Pancreas (tissue), 10 donors: ENCODE measurements at regions not wholly inside any gene's neighbourhood (a gene's known extent, or its start where the extent isn't known, plus 50 kb on each side); places are given as distances from the start of the nearest gene placed in this dataset.

Source experiments
- ATAC-seq, 4 donors: fragments of 200-7000 bp; cut with Tn5 transposase; one replicate each; pipeline versions ENCODE4 v1.8.0 to v1.9.1; 2020; ENCODE audit warnings: mild to moderate bottlenecking in 4 of 4, moderate library complexity in 4 of 4
- DNase-seq, 6 donors: peaks; one replicate each; pipeline ENCODE4 v3.0.0-alpha.2; 2020
- FAIRE-seq: peaks from 2 replicates; lab custom pipeline; 2012; peaks lifted over from hg19 to GRCh38; lab: Jason Lieb, UNC
- H3K27ac ChIP-seq, 4 donors: fragments of 200-600 bp; sonication (generic); 1 replicate in 3 of 4; 2 replicates in 1 of 4; pipeline versions ENCODE4 v1.5.0 to v1.8.0; 2020
- H3K27me3 ChIP-seq, 4 donors: fragments of 200-600 bp; one replicate each; pipeline ENCODE4 v1.8.0; 2021
- H3K36me3 ChIP-seq, 3 donors: fragments of 200-600 bp; sonication (generic) in 1 of 3; one replicate each; pipeline versions ENCODE4 v1.5.0 to v1.8.0; 2020 to 2021
- H3K4me1 ChIP-seq, 3 donors: fragments of 200-600 bp; one replicate each; pipeline ENCODE4 v1.8.0; 2021
- H3K4me3 ChIP-seq, 4 donors: fragments of 200-600 bp; sonication (generic) in 2 of 4; one replicate each; pipeline versions ENCODE4 v1.5.0 to v1.8.0; 2020 to 2021
- H3K9me3 ChIP-seq, 4 donors: fragments of 200-600 bp; one replicate each; pipeline ENCODE4 v1.8.0; 2021
- WGBS, 2 donors: extraction: QIAGEN DNeasy Blood & Tissue Kit; methylation state at CpG; one replicate each; pipeline ENCODE4 v1.1.7; 2013; 5-methylcytosine and 5-hydroxymethylcytosine counted together
- intact Hi-C, 3 donors: fragments of 100-400 bp; cut with DNase I; formaldehyde crosslinking; loops; one replicate each; pipeline versions ENCODE4 v1.11.1 to v1.14.2; 2022
- TF ChIP-seq, protein P1 (sequence below), 4 donors: fragments of 200-600 bp; sonication (generic) in 3 of 4; IDR thresholded peaks; one replicate each; pipeline versions ENCODE4 v1.5.0 to v1.8.0; 2021; ENCODE audit warnings: antibody characterized with exemption in 4 of 4
- donor health status: healthy with polysubstance abuse.
- donor health status: DM: no; HTN: no; CAD: no; lungs with moderate emphysema.
- donor health status: DM: no; HTN: no; CAD: no.
- donor health status: control.
- donor health status: control.
- donor health status: Bipolar disorder and iron deficiency.
- donor health status: DM: yes; HTN: yes; CAD: no.
- donor health status: DM: no; HTN: no; CAD: no.
- donor health status: DM: no; HTN: no; CAD: no.
- donor health status: DM: yes; HTN: yes; CAD: no.

DNA sequence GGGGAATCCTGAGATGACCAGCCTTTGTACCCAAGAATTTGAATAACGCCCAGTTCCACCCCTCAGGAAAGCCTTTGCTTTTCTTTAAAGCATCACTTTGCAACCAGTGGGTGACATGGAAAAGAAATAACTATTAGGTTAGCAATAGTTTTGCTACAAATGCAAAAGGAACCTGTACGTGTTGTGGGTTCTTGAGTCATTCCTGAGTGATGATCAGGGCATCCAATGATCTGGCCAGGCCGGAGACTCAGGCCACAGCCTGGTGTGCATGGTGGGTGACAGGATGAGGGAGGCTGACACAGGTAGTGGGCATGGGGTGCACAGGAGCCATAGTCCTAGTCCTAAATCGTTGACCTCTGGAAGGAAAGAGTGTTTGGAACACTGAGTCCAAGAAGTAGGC is 321.4 kb upstream of the IL12A start:
- TF ChIP-seq, protein P1, sequence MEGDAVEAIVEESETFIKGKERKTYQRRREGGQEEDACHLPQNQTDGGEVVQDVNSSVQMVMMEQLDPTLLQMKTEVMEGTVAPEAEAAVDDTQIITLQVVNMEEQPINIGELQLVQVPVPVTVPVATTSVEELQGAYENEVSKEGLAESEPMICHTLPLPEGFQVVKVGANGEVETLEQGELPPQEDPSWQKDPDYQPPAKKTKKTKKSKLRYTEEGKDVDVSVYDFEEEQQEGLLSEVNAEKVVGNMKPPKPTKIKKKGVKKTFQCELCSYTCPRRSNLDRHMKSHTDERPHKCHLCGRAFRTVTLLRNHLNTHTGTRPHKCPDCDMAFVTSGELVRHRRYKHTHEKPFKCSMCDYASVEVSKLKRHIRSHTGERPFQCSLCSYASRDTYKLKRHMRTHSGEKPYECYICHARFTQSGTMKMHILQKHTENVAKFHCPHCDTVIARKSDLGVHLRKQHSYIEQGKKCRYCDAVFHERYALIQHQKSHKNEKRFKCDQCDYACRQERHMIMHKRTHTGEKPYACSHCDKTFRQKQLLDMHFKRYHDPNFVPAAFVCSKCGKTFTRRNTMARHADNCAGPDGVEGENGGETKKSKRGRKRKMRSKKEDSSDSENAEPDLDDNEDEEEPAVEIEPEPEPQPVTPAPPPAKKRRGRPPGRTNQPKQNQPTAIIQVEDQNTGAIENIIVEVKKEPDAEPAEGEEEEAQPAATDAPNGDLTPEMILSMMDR (IDR thresholded peaks at IDR 0.05), result no peak
- Histone ChIP-seq H3K36me3 (no peaks in the 10 kb centered on the region), H3K27ac (no peak overlapping the region), H3K27me3 (no peaks in the 10 kb centered on the region), H3K4me3 (no peak overlapping the region), H3K4me1 (no peaks in the 10 kb centered on the region), H3K9me3 (no peaks in the 10 kb centered on the region)
- intact Hi-C loops, result no loop called here
- 77 to 82% methylated on average over 4 of the region's 4 CpGs for WGBS, 2 donors
- FAIRE-seq (no peak), ATAC-seq (no peak), DNase-seq (no peak)

DNA sequence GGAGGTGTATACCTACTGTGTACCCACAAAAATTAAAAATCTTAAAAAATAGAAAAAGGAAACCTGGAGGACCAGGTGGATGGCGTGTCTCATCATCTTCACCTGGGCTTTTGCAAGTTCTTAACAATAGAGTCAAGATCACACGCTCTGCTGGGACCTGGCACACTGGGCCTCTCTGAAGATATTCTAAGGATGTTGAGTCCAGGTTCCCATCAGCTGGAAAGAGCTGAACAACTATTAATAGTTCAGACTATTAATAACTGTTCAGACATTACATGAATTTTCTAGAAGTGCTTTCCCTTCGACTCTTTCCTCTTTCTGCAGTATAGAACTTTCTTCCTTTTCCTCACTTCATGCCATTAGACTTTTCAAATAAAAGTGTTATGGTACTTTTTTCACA is 320.2 kb upstream of the IL12A start:
- H3K36me3 ChIP-seq, result no peaks in the 10 kb centered on the region
- H3K4me1 ChIP-seq, result no peaks in the 10 kb centered on the region
- ATAC-seq, result no peak
- intact Hi-C loops, result no loop called here
- DNase-seq, result no peak
- H3K9me3 ChIP-seq, result no peaks in the 10 kb centered on the region
- TF ChIP-seq, protein P1 (IDR thresholded peaks at IDR 0.05), result no peak
- no peak overlapping the region for H3K4me3 ChIP-seq
- FAIRE-seq, result no peak
- 90 to 94% methylated on average over 3 of the region's 3 CpGs for WGBS, 2 donors
- no peak overlapping the region for H3K27ac ChIP-seq
- no peaks in the 10 kb centered on the region for H3K27me3 ChIP-seq

DNA sequence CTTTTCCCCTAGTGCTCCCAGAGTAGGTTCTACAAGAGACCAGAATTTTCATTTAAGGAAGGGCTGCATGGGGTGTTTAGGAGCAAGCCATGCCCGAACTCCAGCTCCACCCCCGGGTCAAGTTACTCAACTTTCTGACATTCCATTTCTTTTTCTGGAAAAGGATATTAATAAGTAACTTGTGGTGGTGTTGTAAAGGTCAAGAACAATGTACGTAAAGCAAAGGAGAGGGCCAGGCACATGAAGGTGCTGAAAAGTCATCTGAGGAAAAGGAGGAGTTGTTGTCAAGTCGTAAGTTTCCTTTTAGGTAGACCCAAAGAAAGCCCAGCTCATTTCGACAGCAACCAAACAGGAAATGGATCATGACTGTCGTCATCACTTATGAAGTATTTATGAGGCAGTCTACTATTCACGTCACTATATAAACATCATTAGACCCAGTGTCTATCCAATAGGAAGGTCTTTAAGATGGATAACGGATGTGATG is 319.6 kb upstream of the IL12A start:
- H3K4me3 ChIP-seq, result no peak overlapping the region
- ATAC-seq, result peak in 2 of 4 donors; percentile 14
- no peaks in the 10 kb centered on the region for H3K36me3 ChIP-seq
- FAIRE-seq, result no peak
- 37 to 40% methylated on average over 8 of the region's 8 CpGs for WGBS, 2 donors
- no peaks in the 10 kb centered on the region for H3K4me1 ChIP-seq
- intact Hi-C loops, result no loop called here
- no peaks in the 10 kb centered on the region for H3K27me3 ChIP-seq
- H3K27ac ChIP-seq, result no peak overlapping the region
- no peak for DNase-seq
- TF ChIP-seq, protein P1 (IDR thresholded peaks at IDR 0.05), result no peak
- H3K9me3 ChIP-seq, result no peaks in the 10 kb centered on the region

DNA sequence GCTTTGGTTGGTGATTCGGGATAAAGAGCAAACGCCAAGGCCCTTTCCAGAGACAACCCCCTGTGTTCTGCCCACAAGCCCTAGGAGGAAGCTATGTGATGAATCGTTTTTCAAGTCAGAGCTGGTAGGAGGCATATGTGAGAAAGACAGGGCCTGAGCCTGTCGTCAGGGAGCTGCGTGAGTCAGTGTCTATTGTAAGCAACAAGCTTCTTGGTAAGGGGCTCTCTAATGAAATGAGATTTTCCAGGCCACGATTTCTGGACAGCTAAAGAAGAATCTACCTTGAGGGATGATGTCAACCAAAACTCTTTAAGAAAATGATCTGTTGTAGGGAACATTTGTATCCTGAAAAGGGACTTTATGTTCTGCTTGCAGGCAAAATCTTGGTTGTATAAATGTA is 318.9 kb upstream of the IL12A start:
- H3K4me3 ChIP-seq, result no peak overlapping the region
- FAIRE-seq, result no peak
- TF ChIP-seq, protein P1 (IDR thresholded peaks at IDR 0.05), result no peak
- 60 to 62% methylated on average over 6 of the region's 6 CpGs for WGBS, 2 donors
- no peak for DNase-seq
- intact Hi-C loops, result no loop called here
- no peaks in the 10 kb centered on the region for H3K27me3 ChIP-seq
- H3K4me1 ChIP-seq, result no peaks in the 10 kb centered on the region
- no peaks in the 10 kb centered on the region for H3K36me3 ChIP-seq
- no peaks in the 10 kb centered on the region for H3K9me3 ChIP-seq
- no peak overlapping the region for H3K27ac ChIP-seq
- ATAC-seq, result no peak

DNA sequence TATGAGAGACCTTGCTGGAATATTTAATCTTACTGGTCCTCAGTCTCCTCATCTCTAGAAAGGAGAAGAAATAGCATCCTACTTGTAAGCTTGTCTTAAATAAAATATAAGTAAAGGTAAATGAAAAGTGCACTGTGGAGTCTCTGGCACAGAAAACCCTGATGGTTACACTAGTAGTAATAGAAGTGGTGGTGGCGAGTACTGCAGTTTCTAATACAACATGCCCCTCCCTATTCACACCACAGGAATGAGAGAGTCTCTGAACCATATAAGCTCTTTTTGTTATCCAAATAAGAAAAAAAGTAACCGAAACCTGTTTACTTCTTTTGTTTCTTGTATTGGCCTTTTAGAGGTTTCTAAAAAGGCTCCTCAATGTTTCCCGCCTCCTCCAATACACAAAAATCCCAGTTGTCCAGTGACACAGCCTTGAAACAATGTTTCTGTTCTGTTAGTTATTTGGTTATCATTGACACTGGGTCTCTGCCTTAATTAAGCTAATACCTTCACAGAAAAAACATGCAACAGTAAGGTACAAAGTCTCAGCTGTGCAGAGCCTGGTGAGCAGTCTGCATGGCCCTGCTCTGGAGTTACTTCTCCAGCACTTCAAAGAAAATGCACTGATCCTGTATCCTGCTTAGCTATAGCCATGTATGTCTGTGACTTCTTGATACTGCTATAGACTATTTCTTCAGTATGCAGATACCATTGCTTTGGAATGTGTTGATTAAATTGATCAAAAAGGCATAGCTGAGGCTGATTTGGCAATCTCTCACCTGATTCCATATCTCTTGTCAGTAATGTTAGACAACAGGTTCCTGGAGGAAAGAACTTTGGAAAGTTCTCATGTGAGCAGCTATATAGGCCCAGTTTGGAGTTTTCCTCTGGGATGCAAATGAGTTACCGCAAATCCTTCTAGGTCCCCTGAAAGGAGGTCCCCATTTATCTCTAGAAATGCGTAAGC is 315.6 kb upstream of the IL12A start:
- H3K27ac ChIP-seq, result no peak overlapping the region
- no peak for ATAC-seq
- no peak for DNase-seq
- no peaks in the 10 kb centered on the region for H3K36me3 ChIP-seq
- TF ChIP-seq, protein P1 (IDR thresholded peaks at IDR 0.05), result no peak
- no peak overlapping the region for H3K4me3 ChIP-seq
- WGBS, 2 donors, result 81 to 92% methylated on average over 5 of the region's 5 CpGs
- H3K27me3 ChIP-seq, result no peaks in the 10 kb centered on the region
- no peaks in the 10 kb centered on the region for H3K9me3 ChIP-seq
- no peak for FAIRE-seq
- H3K4me1 ChIP-seq, result no peaks in the 10 kb centered on the region
- intact Hi-C loops, result no loop called here
